HuH-7 (cell line): ENCODE measurements at regions not wholly inside any gene's neighbourhood (a gene's known extent, or its start where the extent isn't known, plus 50 kb on each side); places are given as distances from the start of the nearest gene placed in this dataset.
A peak's percentile ranks its signal among the peaks of the same experiment; 100 is the strongest.
"Not testable (repeated sequence)": the region's sequence is repeated elsewhere in the genome, so short reads cannot be mapped to it uniquely, and the experiment has no call there.

Experiments used
- DNase-seq: peaks from one replicate; pipeline ENCODE4 v3.0.0; 2011; ENCODE audit warnings: low spot score

GRCh38 chrX:4091046-4091760 is 377.8 kb upstream of the PRKX start:
- DNase-seq: no peak

GRCh38 chrX:4059893-4060292 is 346.4 kb upstream of the PRKX start:
- DNase-seq: no peak

GRCh38 chrX:4043951-4044350 is 330.5 kb upstream of the PRKX start:
- no peak for DNase-seq

- no peak for DNase-seq
These were observed 322.4 kb upstream of the PRKX start for GRCh38 chrX:4035874-4036273.

- DNase-seq: no peak
These were observed 314.7 kb upstream of the PRKX start for GRCh38 chrX:4028151-4028550.

GRCh38 chrX:4005281-4005680 is 291.8 kb upstream of the PRKX start:
- DNase-seq: no peak

GRCh38 chrX:4004822-4005221 is 291.4 kb upstream of the PRKX start:
- no peak for DNase-seq

GRCh38 chrX:3994315-3994714 is 280.9 kb upstream of the PRKX start:
- DNase-seq: no peak

- no peak for DNase-seq
These were observed 277.1 kb upstream of the PRKX start for GRCh38 chrX:3990569-3990968.

GRCh38 chrX:3972104-3972858 is 258.8 kb upstream of the PRKX start:
- not testable (repeated sequence) for DNase-seq

- DNase-seq: no peak
These were observed 255.3 kb upstream of the PRKX start for GRCh38 chrX:3968749-3969148.

- no peak for DNase-seq
These were observed 250.5 kb upstream of the PRKX start for GRCh38 chrX:3963980-3964379.

GRCh38 chrX:3962511-3963311 is 249.3 kb upstream of the PRKX start:
- peak; percentile 1 for DNase-seq

- DNase-seq: no peak
These were observed 247.5 kb upstream of the PRKX start for GRCh38 chrX:3960952-3961351.

GRCh38 chrX:3951859-3952258 is 238.4 kb upstream of the PRKX start:
- DNase-seq: no peak

GRCh38 chrX:3950373-3950772 is 236.9 kb upstream of the PRKX start:
- DNase-seq: no peak

- no peak for DNase-seq
These were observed 230.5 kb upstream of the PRKX start for GRCh38 chrX:3943965-3944364.

GRCh38 chrX:3940000-3940610 is 226.7 kb upstream of the PRKX start:
- DNase-seq: peak; percentile 1

GRCh38 chrX:3938587-3938986 is 225.1 kb upstream of the PRKX start:
- no peak for DNase-seq

GRCh38 chrX:3935196-3935595 is 221.7 kb upstream of the PRKX start:
- not testable (repeated sequence) for DNase-seq

GRCh38 chrX:3920424-3921017 is 207.1 kb upstream of the PRKX start:
- DNase-seq: not testable (repeated sequence)
